8988T (cell line): ENCODE measurements at regions not wholly inside any gene's neighbourhood (a gene's known extent, or its start where the extent isn't known, plus 50 kb on each side); places are given as distances from the start of the nearest gene placed in this dataset.
"Not testable (repeated sequence)": the region's sequence is repeated elsewhere in the genome, so short reads cannot be mapped to it uniquely, and the experiment has no call there.

ENCODE experiments used
- DNase-seq: peaks from one replicate; pipeline ENCODE4 v3.0.0; 2011

DNA sequence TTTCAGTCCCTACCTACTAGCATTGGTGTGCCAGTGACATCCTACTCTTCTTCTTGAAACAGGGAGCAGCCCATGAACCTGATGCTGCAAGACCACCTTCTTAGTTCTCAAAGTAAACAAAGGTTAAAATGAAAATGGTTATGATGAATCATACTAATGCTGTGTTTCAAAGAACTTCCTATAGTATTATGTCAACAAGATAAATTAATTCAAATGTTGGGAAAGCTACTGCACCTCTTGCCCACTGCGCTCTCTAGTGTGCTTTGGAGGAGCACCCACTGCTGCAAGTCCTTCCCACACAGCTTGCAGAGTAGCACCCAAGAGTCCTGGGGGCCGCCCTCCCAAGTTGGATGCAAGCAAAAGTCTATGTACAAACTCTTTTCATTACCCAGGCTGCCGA lies 81.1 kb downstream of the CD200R1L start:
- DNase-seq = no peak

DNA sequence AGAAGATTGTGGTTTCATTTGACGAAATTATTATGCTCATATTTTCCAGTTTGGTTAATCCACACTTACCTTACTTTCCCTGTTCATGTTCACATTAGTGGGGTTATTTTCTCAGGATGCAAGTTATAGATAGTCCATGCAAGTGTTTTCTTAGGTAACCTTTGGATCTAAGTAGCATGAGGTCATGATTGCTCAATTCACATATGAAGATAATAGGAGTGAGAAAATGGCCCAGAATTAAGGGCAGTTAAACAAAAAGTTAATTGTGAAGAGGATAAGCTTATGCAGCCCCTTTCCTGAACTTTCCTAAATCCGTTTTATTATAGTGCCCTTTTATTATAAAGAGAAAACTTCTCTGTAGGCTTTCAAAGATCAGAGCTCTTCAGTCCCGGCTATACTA lies 83.4 kb downstream of the CD200R1L start:
- DNase-seq = no peak

DNA sequence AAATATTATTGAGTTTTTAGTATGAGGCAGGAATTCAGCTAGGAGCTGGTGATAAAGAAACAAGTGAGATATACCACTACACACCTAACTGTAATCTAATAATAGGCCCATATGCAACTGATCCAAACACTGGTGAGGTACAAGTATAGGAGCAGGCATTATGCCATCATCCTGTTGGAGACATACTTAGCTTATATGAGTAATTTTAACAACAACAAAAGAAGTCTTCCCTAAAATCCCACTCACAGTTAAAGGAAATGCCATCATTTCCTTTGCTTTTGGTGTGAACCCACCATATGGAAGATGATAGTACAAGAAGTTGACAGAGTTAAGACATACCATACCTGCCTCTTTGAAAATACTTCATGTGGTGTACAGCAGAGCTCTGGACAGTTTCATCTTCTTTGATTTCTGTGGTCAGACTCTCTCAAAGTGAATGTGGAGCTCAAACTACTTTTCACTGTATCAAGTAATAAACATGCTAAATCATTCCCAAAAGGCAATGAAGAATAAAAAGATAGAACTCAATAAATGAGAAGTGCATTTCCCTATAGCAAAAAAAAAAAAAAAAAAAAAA lies 85.5 kb downstream of the CD200R1L start:
- no peak for DNase-seq

DNA sequence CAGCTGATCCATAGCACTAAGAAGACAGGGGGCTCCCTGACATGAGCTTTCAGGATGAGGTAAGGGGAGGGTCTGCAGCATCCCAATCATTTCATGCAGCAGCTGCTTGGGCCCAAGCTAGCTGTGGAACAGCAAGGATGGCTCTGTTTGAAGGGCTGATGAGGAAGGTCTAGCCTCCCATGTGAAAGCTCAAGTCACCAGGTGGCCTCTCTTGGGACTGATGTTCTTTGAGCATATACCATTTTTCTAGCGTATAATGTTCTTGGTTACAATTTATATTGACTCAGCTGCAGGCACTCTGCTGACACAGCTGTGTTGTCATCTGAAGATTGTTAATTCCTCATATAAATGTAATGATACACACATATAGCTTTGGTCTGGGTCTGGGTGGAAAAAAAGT lies 87.0 kb downstream of the CD200R1L start:
- no peak for DNase-seq

DNA sequence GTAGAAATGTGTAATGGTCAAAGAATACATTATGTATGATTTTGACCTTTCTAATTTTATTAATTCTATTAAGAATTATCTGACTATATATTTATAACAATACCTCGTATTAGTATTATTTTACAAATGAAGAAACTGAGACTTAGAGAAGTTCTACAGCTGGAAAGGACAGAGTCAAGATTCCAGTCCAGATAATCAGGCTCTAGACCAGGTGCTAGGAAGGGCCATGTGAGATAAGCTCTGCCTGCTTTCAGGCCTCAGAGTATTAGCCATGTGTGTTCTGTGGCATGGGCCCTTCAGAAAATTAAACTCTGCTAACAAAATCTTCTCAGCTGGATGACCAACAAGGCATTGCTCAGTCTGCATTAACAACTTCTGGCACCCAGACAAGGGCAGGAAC lies 87.5 kb downstream of the CD200R1L start:
- DNase-seq = no peak

DNA sequence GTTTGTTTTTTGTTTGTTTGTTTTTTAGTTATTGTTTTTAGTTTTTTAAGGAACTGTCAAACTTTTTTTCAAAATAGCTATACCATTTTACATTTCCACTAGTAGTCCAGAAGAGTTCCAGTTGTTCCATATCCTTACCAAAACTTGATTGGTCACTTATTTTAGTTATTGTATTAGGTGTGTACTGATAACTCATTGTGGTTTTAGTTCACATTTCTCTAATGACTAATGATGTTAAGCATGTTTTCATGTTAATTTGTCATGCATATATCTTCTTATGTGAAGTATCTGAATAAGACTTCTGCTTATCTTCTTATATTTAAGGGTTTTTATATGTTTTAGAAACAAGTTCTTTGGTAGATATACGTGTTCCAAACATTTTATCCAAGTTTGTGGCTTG lies 89.5 kb downstream of the CD200R1L start:
- no peak for DNase-seq

DNA sequence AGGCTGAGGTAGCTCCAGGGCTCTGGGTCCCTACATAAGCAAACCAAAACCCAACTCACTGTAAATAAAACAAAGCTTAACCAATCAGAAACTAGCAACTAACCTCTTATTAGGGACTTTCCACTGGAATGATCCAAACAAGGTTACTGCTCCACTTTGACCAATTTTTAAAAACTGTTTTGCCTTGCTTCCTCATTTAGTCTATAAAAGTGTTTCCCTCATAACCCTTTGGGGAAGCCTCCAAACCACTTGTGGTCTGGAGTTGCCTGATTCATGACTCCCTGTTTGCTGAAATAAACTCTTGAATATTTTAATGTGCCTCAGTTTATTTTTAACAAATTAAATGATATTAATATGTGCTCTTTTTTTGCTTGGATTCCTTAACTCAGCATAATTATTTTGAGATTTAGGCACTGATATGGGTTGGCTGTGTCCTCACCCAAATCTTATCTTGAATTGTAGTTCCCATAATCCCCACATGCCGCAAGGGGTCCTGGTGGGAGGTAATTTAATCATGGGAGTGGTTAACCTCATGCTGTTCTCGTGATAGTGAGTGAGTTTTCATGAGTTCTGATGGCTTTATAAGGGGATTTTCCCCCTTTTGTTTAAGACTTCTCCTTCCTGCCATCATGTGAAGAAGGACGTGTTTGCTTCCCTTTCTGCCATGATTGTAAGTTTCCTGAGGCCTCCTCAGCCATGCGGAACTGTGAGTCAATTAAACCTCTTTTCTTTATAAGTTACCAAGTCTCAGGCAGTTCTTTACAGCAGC lies 90.6 kb downstream of the CD200R1L start:
- DNase-seq = no peak

DNA sequence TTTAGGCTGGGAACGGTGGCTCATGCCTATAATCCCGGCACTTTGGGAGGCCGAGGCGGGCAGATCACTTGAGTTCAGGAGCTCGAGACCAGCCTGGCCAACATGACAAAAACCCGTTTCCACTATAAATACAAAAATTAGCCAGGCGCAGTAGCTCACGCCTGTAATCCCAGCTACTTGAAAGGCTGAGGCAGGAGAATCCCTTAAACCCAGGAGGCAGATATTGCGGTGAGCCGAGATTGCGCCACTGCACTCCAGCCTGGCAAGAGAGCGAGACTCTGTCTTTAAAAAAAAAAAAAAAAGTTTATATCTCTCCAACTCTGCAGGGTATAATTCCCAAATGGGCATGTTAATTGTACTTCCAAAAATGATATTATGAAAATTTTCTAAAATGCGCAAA lies 91.6 kb downstream of the CD200R1L start:
- DNase-seq = not testable (repeated sequence)

DNA sequence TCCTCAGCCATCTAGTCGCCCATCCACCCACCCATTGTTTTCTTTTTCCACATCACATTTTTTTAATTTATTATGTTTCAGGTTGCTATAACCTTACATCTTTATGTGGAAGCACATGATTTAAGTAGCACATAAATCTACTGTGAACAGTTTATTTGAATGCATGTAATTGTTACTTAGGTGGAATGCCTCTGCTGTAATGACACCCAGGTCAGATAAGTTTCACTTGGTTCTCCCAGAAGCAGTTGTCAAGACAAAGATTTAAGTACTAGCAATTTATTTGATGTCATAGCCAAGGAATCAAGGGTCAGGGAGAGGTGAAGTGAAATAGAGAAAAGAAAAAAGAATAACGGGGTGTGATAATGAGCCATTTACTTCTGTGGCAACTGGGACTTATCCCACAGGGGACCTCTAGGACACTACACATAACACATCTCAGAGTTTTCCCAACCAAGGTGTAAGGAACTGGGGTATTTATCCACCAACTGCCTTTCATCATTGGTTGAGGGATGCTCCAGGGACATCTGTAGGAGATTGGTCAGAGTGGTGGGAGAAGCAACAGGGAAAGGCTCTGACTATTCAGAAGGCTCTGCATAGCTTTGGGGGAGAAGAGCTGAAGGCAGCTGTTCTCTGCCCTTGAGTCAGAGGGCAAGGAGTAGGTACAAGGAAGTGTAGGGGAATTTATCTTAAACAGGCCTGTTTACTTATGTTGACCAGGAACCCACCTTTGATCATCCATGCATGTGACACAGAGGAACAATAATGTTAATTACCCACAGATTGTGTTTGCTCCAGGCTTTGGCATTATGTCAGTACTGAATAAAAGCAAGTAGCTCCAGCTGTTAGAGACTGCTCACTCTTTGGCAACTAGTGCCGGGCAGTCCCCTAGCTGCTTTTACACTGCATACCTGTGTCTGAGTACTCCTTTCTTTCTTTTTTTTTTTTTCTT lies 94.8 kb downstream of the CD200R1L start:
- DNase-seq = no peak

DNA sequence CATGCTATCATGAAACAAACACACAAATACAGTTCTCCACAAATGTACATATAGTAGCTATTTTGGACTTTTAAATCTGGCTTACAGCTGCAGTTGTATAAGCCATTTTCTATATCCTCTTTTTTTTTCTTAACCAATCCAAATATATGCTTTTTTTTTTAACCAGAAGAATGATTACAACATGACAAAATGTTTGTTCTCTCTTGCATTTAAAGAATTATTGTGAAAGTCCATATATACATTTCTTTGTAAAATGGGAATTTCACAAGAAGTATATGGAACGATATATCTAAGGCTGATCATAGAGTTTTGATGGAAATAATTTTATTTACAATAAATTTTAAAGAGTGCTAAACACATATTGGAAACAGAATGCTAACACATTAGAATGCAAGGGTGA lies 95.6 kb downstream of the CD200R1L start:
- DNase-seq = no peak

DNA sequence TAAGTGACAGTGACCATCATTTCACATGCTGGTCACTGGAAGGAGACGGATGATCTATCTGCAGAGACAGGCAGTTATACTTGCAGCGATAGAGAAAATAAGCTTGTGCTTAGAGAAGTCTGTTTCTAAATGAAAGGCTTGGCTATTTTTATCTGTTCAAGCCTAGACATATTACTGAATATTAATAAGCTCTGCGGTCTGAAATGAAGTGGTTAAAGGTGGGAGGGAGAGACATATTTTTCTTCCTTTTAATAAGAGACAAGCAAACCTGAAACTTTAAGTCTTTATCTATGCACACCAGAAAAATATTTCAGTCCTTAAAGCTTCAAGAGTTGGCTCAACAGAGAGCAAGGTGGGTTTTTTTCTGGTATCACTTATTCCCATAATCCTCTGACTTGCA lies 99.0 kb downstream of the CD200R1L start:
- no peak for DNase-seq

DNA sequence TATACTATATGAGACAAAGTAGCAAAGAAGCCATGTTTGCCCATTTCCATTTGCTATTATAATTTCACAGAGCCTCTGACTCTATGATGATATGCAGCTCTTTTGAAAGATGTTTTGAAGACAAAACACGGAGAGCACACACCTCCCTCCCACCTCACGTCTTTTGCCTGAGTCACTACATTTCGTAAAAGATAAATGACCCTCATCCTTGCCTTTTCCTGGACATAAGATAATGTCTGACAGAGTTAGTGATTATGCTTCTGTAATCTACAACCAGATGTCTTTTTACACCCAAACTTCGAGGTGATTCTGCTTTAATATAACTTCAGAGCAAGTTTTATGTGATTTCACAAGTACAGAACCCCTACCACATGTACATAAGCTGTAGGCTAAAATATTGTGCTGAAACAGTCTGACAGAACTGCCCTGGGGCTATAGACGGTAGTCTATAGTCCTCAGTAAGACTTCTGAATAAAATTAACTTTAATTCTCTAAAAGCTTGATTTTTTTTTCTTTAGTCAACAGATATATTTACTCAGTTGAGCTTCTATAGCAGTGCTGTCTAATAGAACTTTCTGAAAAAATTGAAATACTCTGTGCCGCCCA lies 99.9 kb downstream of the CD200R1L start:
- DNase-seq = no peak

DNA sequence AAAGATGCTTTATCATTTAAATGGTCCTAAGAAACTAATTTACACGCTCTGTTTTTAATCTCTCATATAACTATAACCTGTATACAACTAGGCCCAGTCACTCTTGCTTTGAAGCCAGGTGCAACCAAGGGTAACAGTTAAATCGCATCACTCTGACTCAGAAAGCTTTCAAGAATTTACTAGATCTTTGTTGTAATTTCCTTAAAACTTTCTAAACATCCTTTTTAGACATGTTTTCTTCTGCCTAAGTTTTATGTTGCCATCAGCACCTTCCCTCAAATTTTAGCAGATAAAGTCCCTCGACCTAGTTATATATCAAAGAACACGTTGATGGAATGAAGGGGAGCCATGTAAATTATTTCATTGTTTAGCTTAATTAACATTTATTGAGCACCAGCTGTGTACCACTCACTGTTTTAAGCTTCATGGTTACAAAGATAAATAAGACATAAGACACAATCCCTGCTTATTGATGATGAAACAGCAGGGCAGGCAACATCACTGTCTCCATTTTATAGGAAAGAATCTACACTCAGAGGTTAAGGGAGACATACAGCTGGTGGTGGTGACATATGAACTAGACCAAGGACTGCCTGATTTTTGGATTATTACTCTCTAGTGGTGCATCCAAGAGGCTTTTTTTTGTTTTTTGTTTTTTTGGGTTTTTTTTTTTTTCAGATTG lies 101.0 kb downstream of the CD200R1L start:
- no peak for DNase-seq

DNA sequence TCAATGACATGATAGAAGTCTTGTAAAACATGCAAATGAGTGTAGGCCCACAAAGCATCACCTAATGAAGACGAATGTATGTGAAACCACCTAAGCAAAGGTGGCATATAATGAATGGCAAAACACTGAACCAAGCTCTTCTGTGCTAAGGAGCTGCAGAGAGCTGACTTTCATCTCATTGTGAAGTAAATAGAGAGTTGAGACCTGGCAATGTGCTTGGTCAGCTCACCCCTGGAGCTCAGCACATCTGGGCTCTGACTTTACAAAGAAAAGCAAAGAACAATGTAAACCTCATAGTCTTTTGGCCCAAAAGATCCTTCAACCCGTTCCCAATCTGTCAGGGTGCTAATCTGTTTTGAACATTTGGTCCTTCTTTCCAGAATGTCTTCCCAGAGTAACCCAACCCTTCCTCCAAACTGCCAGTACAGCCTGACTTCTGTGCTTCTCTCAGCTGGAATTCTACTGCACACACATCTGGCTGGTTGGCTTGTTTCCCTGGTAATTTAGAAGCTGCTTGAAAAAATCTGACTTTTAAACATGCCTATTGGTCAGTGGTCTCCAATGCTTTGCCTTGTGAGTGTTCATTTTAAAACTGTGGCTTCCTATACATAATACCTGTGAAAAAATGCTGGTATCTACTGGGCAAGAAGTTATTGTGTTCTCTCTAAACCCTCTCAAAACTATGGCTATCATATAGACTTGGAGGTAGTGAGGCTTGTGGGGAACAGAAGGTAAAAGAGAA lies 101.7 kb downstream of the CD200R1L start:
- DNase-seq = no peak

DNA sequence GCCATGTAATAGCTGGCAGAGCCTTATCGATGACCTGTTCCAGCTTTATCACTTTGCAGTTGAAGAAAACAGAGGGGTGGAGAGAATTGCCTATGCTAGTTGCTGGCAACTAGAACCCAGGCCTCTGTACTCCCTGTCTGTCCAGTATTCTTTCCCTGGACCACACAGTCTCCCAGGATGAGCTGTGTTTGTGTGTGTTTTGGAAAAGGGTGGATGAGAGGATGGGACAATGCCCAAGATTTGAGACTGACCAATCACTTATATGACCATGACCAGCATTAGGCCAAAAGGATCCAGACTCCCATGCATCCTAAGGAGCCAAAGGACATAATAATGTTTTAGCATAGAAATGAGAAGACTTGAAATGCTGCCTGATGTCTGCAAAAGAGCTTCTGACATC lies 102.6 kb downstream of the CD200R1L start:
- no peak for DNase-seq

DNA sequence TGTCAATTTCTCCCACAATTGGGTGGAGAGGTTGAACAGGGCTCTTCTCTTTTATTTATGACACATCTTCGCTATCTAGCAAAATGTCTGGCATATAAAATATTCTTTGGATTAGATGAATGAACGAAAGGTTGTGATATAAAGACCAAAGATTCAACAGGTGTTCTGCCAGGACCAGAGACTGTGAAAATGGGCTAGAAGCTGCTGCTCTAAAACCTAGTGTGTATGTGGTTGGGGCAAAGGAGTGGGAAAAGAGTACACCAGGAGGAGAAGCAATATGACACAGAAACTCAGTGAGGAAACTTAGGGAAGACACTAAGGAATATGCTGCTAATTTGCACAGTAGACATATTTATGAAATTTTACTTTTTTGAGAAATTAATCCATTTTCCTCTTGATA lies 102.0 kb upstream of the CCDC80 start:
- DNase-seq = no peak

DNA sequence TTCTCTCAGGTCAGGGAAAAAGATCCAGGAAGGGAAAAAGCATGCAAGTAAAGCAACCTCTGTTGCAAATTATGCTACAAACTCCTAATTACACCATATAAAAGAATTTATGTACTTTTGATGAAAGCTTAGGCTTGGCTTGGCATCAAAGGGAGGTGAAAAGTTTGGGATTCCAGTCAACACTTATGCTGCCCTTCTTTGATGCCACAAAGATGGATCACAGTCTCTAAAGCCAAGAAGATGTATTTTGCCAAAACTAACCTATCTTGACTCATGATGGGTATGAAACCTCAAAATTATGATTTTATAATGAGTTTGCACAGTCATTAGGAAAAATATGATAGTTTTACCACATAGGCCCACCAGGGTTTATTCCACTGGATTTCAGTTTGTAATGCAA lies 101.0 kb upstream of the CCDC80 start:
- no peak for DNase-seq

DNA sequence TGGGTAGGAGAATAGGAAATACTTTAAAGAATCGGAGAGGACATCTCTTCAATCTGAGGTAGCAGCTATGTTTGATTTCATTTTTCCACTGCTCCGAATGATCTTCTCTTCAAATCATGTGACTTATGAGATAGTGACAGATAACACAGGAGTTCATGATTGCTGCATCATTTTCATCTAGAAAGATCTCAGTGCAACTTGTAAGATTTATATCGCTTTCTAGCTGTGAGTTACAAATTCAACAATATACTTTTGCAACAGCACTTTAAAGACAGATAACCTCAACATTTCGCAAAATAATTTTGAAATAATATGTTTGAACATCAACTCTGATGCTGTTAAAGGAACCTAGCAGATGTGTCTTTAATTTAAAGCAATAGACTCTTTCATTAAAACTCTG lies 99.9 kb upstream of the CCDC80 start:
- DNase-seq = no peak

DNA sequence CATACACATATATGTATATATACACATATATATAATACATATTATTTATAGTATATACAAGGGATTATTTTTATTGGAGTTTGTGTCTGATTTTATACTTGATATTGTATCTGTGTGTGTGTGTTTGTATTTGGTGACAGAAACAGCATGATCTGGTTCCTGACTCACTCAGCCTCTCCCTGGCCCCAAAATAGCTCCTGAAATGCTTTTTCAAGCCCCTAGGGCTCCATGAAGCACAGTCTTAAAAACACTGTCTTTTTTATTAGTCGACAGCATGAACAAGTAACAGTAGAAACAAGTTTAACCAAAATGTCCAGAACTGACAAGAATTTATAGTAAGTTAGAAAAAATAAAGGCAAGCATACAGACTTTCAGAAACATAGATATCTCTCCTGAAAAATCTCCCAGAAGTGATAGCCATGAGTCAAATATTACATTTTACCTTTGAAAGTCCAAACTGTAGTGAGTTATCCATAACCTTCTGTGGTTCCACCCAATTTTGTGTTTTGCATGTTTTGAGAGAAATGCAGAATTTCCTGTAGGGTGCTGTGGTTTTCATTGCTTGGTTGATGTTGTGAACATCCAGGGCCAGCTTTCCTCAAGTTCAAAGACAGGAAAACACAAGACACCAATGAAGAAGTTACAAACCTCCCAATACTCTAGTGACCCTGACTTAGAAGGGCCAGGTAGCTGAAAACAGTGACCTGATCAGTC lies 98.5 kb upstream of the CCDC80 start:
- DNase-seq = no peak

DNA sequence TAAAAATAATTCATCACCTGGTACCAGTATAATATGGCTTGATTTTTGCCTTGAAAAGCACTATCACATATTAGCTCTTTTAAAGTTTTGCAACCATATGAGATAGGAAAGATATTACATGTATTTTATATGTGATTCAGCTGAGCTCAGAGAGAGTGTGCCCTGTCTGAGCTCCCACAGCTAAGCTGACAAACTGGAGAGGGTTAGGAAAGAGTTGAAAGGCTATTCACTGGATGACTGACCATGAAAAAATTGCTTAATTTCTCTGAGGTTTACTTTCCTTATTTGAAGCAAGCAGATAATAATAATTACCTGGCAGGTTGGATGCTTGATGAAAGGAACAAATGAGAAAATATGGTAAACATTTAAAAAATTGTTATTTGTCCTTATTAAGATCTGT lies 97.4 kb upstream of the CCDC80 start:
- DNase-seq = no peak

DNA sequence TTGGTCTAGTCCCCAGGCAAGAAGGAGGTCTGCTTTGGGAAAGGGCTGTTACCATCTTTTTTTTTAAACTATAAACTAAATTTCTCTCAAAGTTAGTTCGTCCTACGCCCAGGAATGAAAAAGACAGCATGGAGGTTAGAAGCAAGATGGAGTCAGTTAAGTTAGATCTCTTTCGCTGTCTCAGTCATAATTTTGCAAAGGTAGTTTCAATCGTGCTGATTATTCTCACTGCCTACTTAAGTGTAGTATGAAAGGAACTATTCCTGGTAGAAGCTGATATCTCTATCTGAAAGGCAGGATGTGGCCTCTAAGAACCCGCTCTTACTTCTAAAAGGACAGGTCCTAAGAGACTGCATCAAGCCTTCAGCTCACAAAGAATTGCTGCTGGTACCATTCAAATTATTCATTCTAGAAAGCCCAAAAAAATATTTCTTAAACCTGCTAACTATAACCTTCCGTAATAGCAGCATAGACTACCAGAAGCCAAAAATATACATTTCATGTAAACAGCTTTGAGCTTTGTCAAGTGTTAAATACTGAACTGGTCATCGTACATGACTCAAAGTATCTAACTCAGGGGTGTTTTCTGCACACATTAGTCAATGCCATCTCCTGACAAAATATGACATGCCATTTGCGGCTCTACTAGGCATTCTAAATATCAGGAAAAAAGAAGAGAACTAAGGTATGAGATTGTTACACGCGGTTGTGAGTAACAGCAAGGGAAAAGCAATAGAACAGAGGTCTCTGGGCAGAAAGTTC lies 96.0 kb upstream of the CCDC80 start:
- DNase-seq = no peak
